Urothelium cell line (cell line): ENCODE measurements at regions not wholly inside any gene's neighbourhood (a gene's known extent, or its start where the extent isn't known, plus 50 kb on each side); places are given as distances from the start of the nearest gene placed in this dataset.
A peak's percentile ranks its signal among the peaks of the same experiment; 100 is the strongest.
"Not testable (repeated sequence)": the region's sequence is repeated elsewhere in the genome, so short reads cannot be mapped to it uniquely, and the experiment has no call there.

Source experiments
- DNase-seq: peaks from one replicate; pipeline ENCODE4 v3.0.0; 2011; ENCODE audit warnings: low spot score, mixed read lengths
- FAIRE-seq: peaks from 2 replicates; lab custom pipeline; 2011; peaks lifted over from hg19 to GRCh38; lab: Jason Lieb, UNC

GRCh38 chr6:20023549-20024315 is 186.6 kb downstream of the ID4 start:
- DNase-seq, FAIRE-seq: not testable (repeated sequence)

DNA sequence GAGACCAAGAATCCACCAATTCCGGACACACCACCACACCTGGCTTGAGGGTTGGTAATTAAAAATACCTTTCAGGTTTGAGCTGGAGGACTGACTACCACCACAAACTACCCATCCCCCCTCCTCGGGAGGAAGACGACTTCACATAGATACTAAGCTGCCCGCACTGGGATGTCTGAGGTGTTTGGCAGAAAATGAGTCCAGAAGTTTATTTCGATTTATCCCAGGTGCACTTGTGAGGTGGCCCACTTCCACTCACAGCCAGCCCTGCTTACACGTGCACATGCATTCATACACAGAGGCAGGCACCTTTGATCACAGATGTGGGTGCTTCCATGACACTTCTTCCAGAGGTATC is 187.1 kb downstream of the ID4 start:
- FAIRE-seq (no peak), DNase-seq (no peak)

DNA sequence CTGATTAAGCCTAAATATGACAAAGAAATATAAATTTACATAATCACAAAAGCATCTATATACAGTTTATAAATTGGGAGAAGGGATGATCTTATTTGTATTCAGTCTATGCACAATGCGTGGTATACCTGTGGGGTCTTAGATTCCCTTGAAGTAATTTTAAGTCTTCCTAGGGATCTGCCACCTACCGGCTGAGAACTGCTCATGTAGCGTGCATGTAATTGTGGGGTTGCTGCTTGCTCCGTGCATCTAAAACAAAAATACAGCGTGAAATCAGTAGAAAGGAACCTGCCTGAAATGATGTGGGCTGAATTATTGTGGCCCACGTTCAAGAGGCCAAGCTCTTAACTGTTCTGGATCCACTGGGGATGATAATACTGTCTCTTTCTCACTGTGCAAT is 187.3 kb downstream of the MBOAT1 start:
- no peak for FAIRE-seq
- no peak for DNase-seq

GRCh38 chr6:20025681-20026080 is 186.6 kb downstream of the MBOAT1 start:
- no peak for FAIRE-seq

DNA sequence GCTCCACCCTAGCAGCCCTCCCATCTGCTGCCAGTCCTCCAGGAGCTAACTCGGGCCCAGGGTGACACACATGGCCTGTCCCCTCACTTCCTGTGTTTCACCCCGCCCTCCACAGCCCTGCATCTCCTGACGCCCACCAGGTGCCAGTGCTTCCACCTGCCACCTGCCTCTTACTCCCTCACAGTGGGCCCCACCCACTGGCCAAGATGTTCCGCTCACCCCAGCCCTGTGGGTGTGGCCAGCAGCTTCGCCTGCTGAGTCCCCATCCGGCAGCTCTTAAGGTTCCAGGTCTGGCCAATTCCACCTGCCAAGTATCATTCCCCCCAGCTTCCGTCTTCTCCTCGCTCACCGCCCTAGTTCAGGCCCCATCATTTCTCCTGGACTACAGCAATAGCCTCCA is 184.1 kb downstream of the MBOAT1 start:
- FAIRE-seq (no peak), DNase-seq (no peak)

More at GRCh38 chr6:20025681-20026080, 186.6 kb downstream of the MBOAT1 start:
- DNase-seq = no peak

- FAIRE-seq (no peak), DNase-seq (no peak)
Measured at GRCh38 chr6:20028562-20028961, 183.7 kb downstream of the MBOAT1 start.

DNA sequence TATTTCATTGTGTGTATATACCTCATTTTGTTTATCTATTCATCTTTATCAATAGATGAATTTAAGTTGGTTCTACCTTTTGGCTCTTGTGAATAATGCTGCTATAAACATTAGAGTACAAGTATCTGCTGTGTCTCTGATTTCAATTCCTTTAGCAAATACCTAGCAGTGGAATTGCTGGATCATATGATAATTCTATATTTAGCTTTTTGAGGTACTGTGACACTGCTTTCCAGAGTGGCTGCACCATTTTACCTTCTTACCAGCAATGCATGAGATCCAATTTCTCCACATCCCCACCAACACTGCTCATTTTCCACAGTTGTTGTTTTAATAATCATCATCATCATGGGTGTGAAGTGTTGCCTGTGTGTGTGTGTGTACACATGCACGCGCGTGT is 182.3 kb downstream of the MBOAT1 start:
- no peak for FAIRE-seq
- DNase-seq = no peak

GRCh38 chr6:20031342-20031741 is 180.9 kb downstream of the MBOAT1 start:
- DNase-seq (no peak), FAIRE-seq (no peak)

- DNase-seq (no peak), FAIRE-seq (no peak)
Measured at GRCh38 chr6:20033697-20034407, 178.4 kb downstream of the MBOAT1 start.

- DNase-seq (no peak), FAIRE-seq (no peak)
Measured at GRCh38 chr6:20034408-20034769, 177.9 kb downstream of the MBOAT1 start.

DNA sequence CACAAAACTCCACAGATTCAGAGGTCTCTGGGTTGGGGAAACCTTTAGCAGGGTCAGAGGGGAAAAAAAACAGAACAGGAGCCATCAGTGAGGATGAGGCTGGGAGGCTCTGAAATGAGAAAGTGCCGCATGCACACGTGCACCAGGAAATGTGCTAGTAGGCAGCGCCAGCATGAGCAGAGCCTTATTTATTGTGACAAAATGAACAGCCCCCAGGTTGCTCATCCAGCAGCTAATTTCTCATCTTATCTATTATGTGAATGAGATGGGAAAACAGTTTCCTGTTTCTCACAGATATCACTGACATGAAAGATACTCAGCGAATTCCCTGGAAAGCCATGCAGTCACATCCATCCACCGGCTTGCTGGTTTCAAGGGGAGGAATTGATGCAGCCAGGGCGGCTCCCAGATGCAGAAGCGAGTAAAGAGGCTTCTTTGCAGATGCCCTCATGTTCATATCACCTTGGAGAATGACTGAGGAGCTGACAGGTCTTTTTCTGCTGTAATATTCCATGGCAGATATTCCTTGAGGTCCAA is 176.1 kb downstream of the MBOAT1 start:
- FAIRE-seq (no peak), DNase-seq (no peak)

- peak; percentile 18 for DNase-seq
- no peak for FAIRE-seq
Measured at GRCh38 chr6:20038410-20039204, 173.7 kb downstream of the MBOAT1 start.

DNA sequence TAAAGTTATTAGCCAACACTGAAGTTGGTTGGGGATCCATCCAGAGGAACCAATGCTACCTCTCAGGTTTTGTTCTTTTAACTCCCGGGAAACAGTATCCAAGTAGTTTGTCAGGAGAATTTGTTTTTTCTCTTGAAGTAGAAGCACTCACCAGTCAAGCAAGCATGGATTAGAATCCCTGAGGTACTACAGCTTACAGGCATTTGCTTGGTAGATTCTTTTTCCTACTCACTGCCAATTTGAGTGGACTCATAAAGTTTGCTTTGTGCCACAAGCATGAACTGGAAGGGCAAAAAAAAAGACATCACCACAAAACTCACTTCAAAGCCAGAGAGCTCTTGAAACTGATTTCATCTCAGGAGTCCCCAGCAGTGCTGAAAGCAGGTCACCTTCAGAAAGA is 167.4 kb downstream of the MBOAT1 start:
- FAIRE-seq (no peak), DNase-seq (no peak)
